ENCODE measurements at regions not wholly inside any gene's neighbourhood (a gene's known extent, or its start where the extent isn't known, plus 50 kb on each side); places are given as distances from the start of the nearest gene placed in this dataset.

- no peak for TF ChIP-seq POLR2A (IDR thresholded peaks at IDR 0.05)
- TF ChIP-seq, protein P1, sequence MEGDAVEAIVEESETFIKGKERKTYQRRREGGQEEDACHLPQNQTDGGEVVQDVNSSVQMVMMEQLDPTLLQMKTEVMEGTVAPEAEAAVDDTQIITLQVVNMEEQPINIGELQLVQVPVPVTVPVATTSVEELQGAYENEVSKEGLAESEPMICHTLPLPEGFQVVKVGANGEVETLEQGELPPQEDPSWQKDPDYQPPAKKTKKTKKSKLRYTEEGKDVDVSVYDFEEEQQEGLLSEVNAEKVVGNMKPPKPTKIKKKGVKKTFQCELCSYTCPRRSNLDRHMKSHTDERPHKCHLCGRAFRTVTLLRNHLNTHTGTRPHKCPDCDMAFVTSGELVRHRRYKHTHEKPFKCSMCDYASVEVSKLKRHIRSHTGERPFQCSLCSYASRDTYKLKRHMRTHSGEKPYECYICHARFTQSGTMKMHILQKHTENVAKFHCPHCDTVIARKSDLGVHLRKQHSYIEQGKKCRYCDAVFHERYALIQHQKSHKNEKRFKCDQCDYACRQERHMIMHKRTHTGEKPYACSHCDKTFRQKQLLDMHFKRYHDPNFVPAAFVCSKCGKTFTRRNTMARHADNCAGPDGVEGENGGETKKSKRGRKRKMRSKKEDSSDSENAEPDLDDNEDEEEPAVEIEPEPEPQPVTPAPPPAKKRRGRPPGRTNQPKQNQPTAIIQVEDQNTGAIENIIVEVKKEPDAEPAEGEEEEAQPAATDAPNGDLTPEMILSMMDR (IDR thresholded peaks at IDR 0.05): no peak
Measured at GRCh38 chr14:84272290-84272721, 1257.6 kb upstream of the FLRT2 start.
